Natural killer cell treated with Interleukin-12 subunit alpha and Interleukin-12 subunit beta and Interleukin-15 and Interleukin-18, amount 100 ng/mL, for 72 hours (primary cell): ENCODE measurements at regions not wholly inside any gene's neighbourhood (a gene's known extent, or its start where the extent isn't known, plus 50 kb on each side); places are given as distances from the start of the nearest gene placed in this dataset.

Experiments
- ATAC-seq, 2 donors: fragments of 150-1000 bp; cut with Tn5 transposase in 1 of 2; sonication (Bioruptor Pico), chemical (Tn5 transposase) in 1 of 2; 2 replicates each; pipeline ENCODE4 v1.10.0; 2021
- DNase-seq: peaks from one replicate; pipeline ENCODE4 v3.0.0; 2022; ENCODE audit warnings: low spot score
- H3K27ac Mint-ChIP-seq, 2 donors: 1 replicate in 1 of 2; 2 replicates in 1 of 2; pipeline ENCODE4 v1.8.0; 2022; ENCODE audit warnings: mixed read lengths in 2 of 2, mild to moderate bottlenecking in 1 of 2, moderate library complexity in 1 of 2
- H3K27me3 Mint-ChIP-seq, 2 donors: 1 replicate in 1 of 2; 2 replicates in 1 of 2; pipeline ENCODE4 v1.8.0; 2022; ENCODE audit warnings: mixed read lengths in 2 of 2
- H3K36me3 Mint-ChIP-seq: one replicate; pipeline ENCODE4 v1.8.0; 2022; ENCODE audit warnings: mixed read lengths
- H3K4me1 Mint-ChIP-seq, 2 donors: 1 replicate in 1 of 2; 2 replicates in 1 of 2; pipeline ENCODE4 v1.8.0; 2022; ENCODE audit warnings: low read depth in 2 of 2, mixed read lengths in 2 of 2, mild to moderate bottlenecking in 1 of 2
- H3K4me3 Mint-ChIP-seq: one replicate; pipeline ENCODE4 v1.8.0; 2022; ENCODE audit warnings: mixed read lengths
- H3K9me3 Mint-ChIP-seq: 2 replicates; pipeline ENCODE4 v1.8.0; 2022; ENCODE audit warnings: mixed read lengths

GRCh38 chr5:163185315-163185714, 252.1 kb upstream of the CCNG1 start:
- no peak overlapping the region for H3K4me3 Mint-ChIP-seq
- ATAC-seq: no peak

GRCh38 chr5:163189023-163189553, 248.3 kb upstream of the CCNG1 start:
- Mint-ChIP-seq H3K4me1 (no peaks in the 10 kb centered on the region), H3K36me3 (no peaks in the 10 kb centered on the region), H3K9me3 (peaks cover 4% of the 10 kb centered on the region), H3K27ac (no peak overlapping the region), H3K27me3 (no peaks in the 10 kb centered on the region), H3K4me3 (no peak overlapping the region)
- ATAC-seq: no peak
- DNase-seq: no peak

More at GRCh38 chr5:163185315-163185714, 252.1 kb upstream of the CCNG1 start:
- peaks cover 12% of the 10 kb centered on the region for H3K9me3 Mint-ChIP-seq
- DNase-seq: no peak
- no peaks in the 10 kb centered on the region for H3K27me3 Mint-ChIP-seq
- no peaks in the 10 kb centered on the region for H3K36me3 Mint-ChIP-seq
- H3K27ac Mint-ChIP-seq: no peak overlapping the region
- no peaks in the 10 kb centered on the region for H3K4me1 Mint-ChIP-seq

GRCh38 chr5:163190283-163190682, 247.1 kb upstream of the CCNG1 start:
- no peaks in the 10 kb centered on the region for H3K27me3 Mint-ChIP-seq
- H3K4me1 Mint-ChIP-seq: no peaks in the 10 kb centered on the region
- DNase-seq (no peak), ATAC-seq (no peak)
- H3K4me3 Mint-ChIP-seq: no peak overlapping the region
- H3K27ac Mint-ChIP-seq: no peak overlapping the region
- H3K9me3 Mint-ChIP-seq: peaks cover 13% of the 10 kb centered on the region
- no peaks in the 10 kb centered on the region for H3K36me3 Mint-ChIP-seq

GRCh38 chr5:163190784-163191183, 246.6 kb upstream of the CCNG1 start:
- Mint-ChIP-seq H3K4me1 (no peaks in the 10 kb centered on the region), H3K4me3 (no peak overlapping the region), H3K36me3 (no peaks in the 10 kb centered on the region), H3K9me3 (peaks cover 13% of the 10 kb centered on the region), H3K27me3 (no peaks in the 10 kb centered on the region), H3K27ac (no peak overlapping the region)
- no peak for ATAC-seq
- DNase-seq: no peak

- no peak for DNase-seq
- Mint-ChIP-seq H3K4me3 (no peak overlapping the region), H3K27ac (no peak overlapping the region), H3K36me3 (no peaks in the 10 kb centered on the region), H3K27me3 (no peaks in the 10 kb centered on the region), H3K4me1 (no peaks in the 10 kb centered on the region), H3K9me3 (peaks cover 12% of the 10 kb centered on the region)
- no peak for ATAC-seq
Measured at GRCh38 chr5:163193886-163194285, 243.5 kb upstream of the CCNG1 start.

GRCh38 chr5:163205645-163206044, 231.8 kb upstream of the CCNG1 start:
- ATAC-seq (no peak), DNase-seq (no peak)
- Mint-ChIP-seq H3K36me3 (peaks cover 8% of the 10 kb centered on the region), H3K4me3 (no peak overlapping the region), H3K27me3 (no peaks in the 10 kb centered on the region), H3K9me3 (peaks cover 25% of the 10 kb centered on the region), H3K4me1 (no peaks in the 10 kb centered on the region), H3K27ac (no peak overlapping the region)

- Mint-ChIP-seq H3K4me3 (no peak overlapping the region), H3K27ac (no peak overlapping the region), H3K36me3 (no peaks in the 10 kb centered on the region), H3K27me3 (no peaks in the 10 kb centered on the region), H3K9me3 (peaks cover 3% of the 10 kb centered on the region), H3K4me1 (no peaks in the 10 kb centered on the region)
- no peak for DNase-seq
- ATAC-seq: no peak
Measured at GRCh38 chr5:163221581-163221980, 215.8 kb upstream of the CCNG1 start.

- Mint-ChIP-seq H3K36me3 (no peaks in the 10 kb centered on the region), H3K27ac (no peak overlapping the region), H3K27me3 (no peaks in the 10 kb centered on the region), H3K4me1 (no peaks in the 10 kb centered on the region), H3K9me3 (peaks cover 3% of the 10 kb centered on the region), H3K4me3 (no peak overlapping the region)
- DNase-seq (no peak), ATAC-seq (no peak)
Measured at GRCh38 chr5:163222982-163223381, 214.4 kb upstream of the CCNG1 start.

- H3K9me3 Mint-ChIP-seq: peaks cover 11% of the 10 kb centered on the region
- H3K36me3 Mint-ChIP-seq: no peaks in the 10 kb centered on the region
- DNase-seq: no peak
- H3K27me3 Mint-ChIP-seq: no peaks in the 10 kb centered on the region
- no peak for ATAC-seq
- H3K27ac Mint-ChIP-seq: no peak overlapping the region
- H3K4me3 Mint-ChIP-seq: no peak overlapping the region
- no peaks in the 10 kb centered on the region for H3K4me1 Mint-ChIP-seq
Measured at GRCh38 chr5:163244445-163244987, 192.9 kb upstream of the CCNG1 start.

- ATAC-seq (no peak), DNase-seq (no peak)
- H3K27me3 Mint-ChIP-seq: no peaks in the 10 kb centered on the region
- H3K4me3 Mint-ChIP-seq: no peak overlapping the region
- H3K4me1 Mint-ChIP-seq: no peaks in the 10 kb centered on the region
- no peaks in the 10 kb centered on the region for H3K36me3 Mint-ChIP-seq
- H3K27ac Mint-ChIP-seq: no peak overlapping the region
- peaks cover 17% of the 10 kb centered on the region for H3K9me3 Mint-ChIP-seq
Measured at GRCh38 chr5:163245584-163245983, 191.8 kb upstream of the CCNG1 start.

- H3K27me3 Mint-ChIP-seq: no peaks in the 10 kb centered on the region
- H3K9me3 Mint-ChIP-seq: peaks cover 12% of the 10 kb centered on the region
- DNase-seq: peak; percentile 51
- no peak overlapping the region for H3K27ac Mint-ChIP-seq
- ATAC-seq: no peak
- no peaks in the 10 kb centered on the region for H3K36me3 Mint-ChIP-seq
- H3K4me3 Mint-ChIP-seq: no peak overlapping the region
- H3K4me1 Mint-ChIP-seq: no peaks in the 10 kb centered on the region
Measured at GRCh38 chr5:163248333-163248732, 189.1 kb upstream of the CCNG1 start.

- H3K4me1 Mint-ChIP-seq: no peaks in the 10 kb centered on the region
- H3K27me3 Mint-ChIP-seq: no peaks in the 10 kb centered on the region
- ATAC-seq: no peak
- no peaks in the 10 kb centered on the region for H3K36me3 Mint-ChIP-seq
- peaks cover 12% of the 10 kb centered on the region for H3K9me3 Mint-ChIP-seq
- no peak overlapping the region for H3K27ac Mint-ChIP-seq
- no peak for DNase-seq
- H3K4me3 Mint-ChIP-seq: no peak overlapping the region
Measured at GRCh38 chr5:163248871-163249270, 188.5 kb upstream of the CCNG1 start.

GRCh38 chr5:163252950-163253349, 184.4 kb upstream of the CCNG1 start:
- DNase-seq: no peak
- no peaks in the 10 kb centered on the region for H3K27me3 Mint-ChIP-seq
- H3K4me3 Mint-ChIP-seq: no peak overlapping the region
- H3K4me1 Mint-ChIP-seq: no peaks in the 10 kb centered on the region
- H3K36me3 Mint-ChIP-seq: no peaks in the 10 kb centered on the region
- H3K9me3 Mint-ChIP-seq: peaks cover 6% of the 10 kb centered on the region
- ATAC-seq: no peak
- H3K27ac Mint-ChIP-seq: no peak overlapping the region

- Mint-ChIP-seq H3K27me3 (no peaks in the 10 kb centered on the region), H3K27ac (no peak overlapping the region), H3K36me3 (no peaks in the 10 kb centered on the region), H3K9me3 (peaks cover 4% of the 10 kb centered on the region), H3K4me1 (no peaks in the 10 kb centered on the region), H3K4me3 (no peak overlapping the region)
- ATAC-seq (no peak), DNase-seq (no peak)
Measured at GRCh38 chr5:163259495-163259894, 177.9 kb upstream of the CCNG1 start.

GRCh38 chr5:163260471-163260870, 176.9 kb upstream of the CCNG1 start:
- no peaks in the 10 kb centered on the region for H3K36me3 Mint-ChIP-seq
- no peak overlapping the region for H3K4me3 Mint-ChIP-seq
- no peaks in the 10 kb centered on the region for H3K27me3 Mint-ChIP-seq
- H3K4me1 Mint-ChIP-seq: no peaks in the 10 kb centered on the region
- no peak overlapping the region for H3K27ac Mint-ChIP-seq
- DNase-seq: no peak
- no peak for ATAC-seq
- peaks cover 5% of the 10 kb centered on the region for H3K9me3 Mint-ChIP-seq
